Keratinocyte (primary cell): ENCODE measurements at regions not wholly inside any gene's neighbourhood (a gene's known extent, or its start where the extent isn't known, plus 50 kb on each side); places are given as distances from the start of the nearest gene placed in this dataset.

Experiments used
- DNase-seq: peaks from one replicate; pipeline ENCODE4 v3.0.0-alpha.2; 2011; ENCODE audit warnings: low read depth, missing footprints, low spot score
- FAIRE-seq: peaks from 2 replicates; lab custom pipeline; 2011; peaks lifted over from hg19 to GRCh38; lab: Jason Lieb, UNC
- H2AFZ ChIP-seq: 2 replicates; pipeline ENCODE4 v1.6.0; 2012; ENCODE audit warnings: low read length, control low read depth, inconsistent platforms; ENCODE audit not compliant: control insufficient read depth
- H3K27ac ChIP-seq: 2 replicates; pipeline ENCODE4 v1.5.1; 2011; ENCODE audit warnings: low read length; ENCODE audit not compliant: control insufficient read depth, insufficient read depth
- H3K27me3 ChIP-seq: 3 replicates; pipeline ENCODE4 v1.6.0; 2011; ENCODE audit warnings: low read length; ENCODE audit not compliant: control insufficient read depth, insufficient read depth; ENCODE audit errors: extremely low read depth
- H3K36me3 ChIP-seq, 2 experiments: 2 replicates in 1 of 2; 3 replicates in 1 of 2; pipeline ENCODE4 v1.5.1; 2011; ENCODE audit warnings: low read length in 2 of 2, mild to moderate bottlenecking in 1 of 2; ENCODE audit not compliant: control insufficient read depth in 2 of 2, insufficient read depth in 2 of 2; ENCODE audit errors: extremely low read depth in 1 of 2
- H3K4me1 ChIP-seq: 3 replicates; pipeline ENCODE4 v1.5.1; 2011; ENCODE audit warnings: low read length; ENCODE audit not compliant: control insufficient read depth, insufficient read depth; ENCODE audit errors: extremely low read depth
- H3K4me2 ChIP-seq: 3 replicates; pipeline ENCODE4 v1.6.0; 2011; ENCODE audit warnings: low read depth, low read length; ENCODE audit not compliant: control insufficient read depth, insufficient read depth; ENCODE audit errors: extremely low read depth
- H3K4me3 ChIP-seq, 3 experiments: fragments of 200-600 bp in 1 of 3; sonication (generic) in 1 of 3; 2 replicates in 2 of 3; 3 replicates in 1 of 3; pipeline ENCODE4 v1.5.1; 2011 to 2016; ENCODE audit warnings: low read length in 3 of 3, mild to moderate bottlenecking in 3 of 3, control low read depth in 2 of 3, inconsistent platforms in 1 of 3, low read depth in 1 of 3, mixed read lengths in 1 of 3, mixed run types in 1 of 3, moderate library complexity in 1 of 3; ENCODE audit not compliant: control insufficient read depth in 2 of 3, insufficient read depth in 2 of 3; ENCODE audit errors: extremely low read depth in 1 of 3
- H3K79me2 ChIP-seq: 2 replicates; pipeline ENCODE4 v1.6.0; 2012; ENCODE audit warnings: low read length; ENCODE audit not compliant: control insufficient read depth, insufficient read depth
- H3K9ac ChIP-seq: 3 replicates; pipeline ENCODE4 v1.6.0; 2011; ENCODE audit warnings: low read length; ENCODE audit not compliant: control insufficient read depth, insufficient read depth; ENCODE audit errors: extremely low read depth
- H3K9me1 ChIP-seq: 3 replicates; pipeline ENCODE4 v1.6.0; 2011; ENCODE audit warnings: low read length; ENCODE audit not compliant: control insufficient read depth, insufficient read depth; ENCODE audit errors: extremely low read depth
- H3K9me3 ChIP-seq: 2 replicates; pipeline ENCODE4 v1.5.1; 2012; ENCODE audit warnings: low read depth, low read length; ENCODE audit not compliant: control insufficient read depth
- H4K20me1 ChIP-seq: 3 replicates; pipeline ENCODE4 v1.6.0; 2011; ENCODE audit warnings: low read length; ENCODE audit not compliant: control insufficient read depth, insufficient read depth; ENCODE audit errors: extremely low read depth
- EZH2 ChIP-seq: IDR thresholded peaks from one replicate; pipeline ENCODE4 v1.6.1; 2012; ENCODE audit warnings: inconsistent platforms, mild to moderate bottlenecking, low read length, moderate library complexity
- dilution Hi-C: fragments of 300-500 bp; cut with MboI; formaldehyde crosslinking; loops from one replicate; pipeline ENCODE4 v1.7.0; 2020; ENCODE audit warnings: low sequenced_read_pairs; ENCODE audit not compliant: extremely low pct_ligation_motif_present
- TF ChIP-seq, protein P1 (sequence below), 3 experiments: IDR thresholded peaks in 1 of 3; conservative IDR thresholded peaks in 1 of 3; optimal IDR thresholded peaks in 1 of 3; 2 replicates in 2 of 3; 3 replicates in 1 of 3; pipeline versions ENCODE3 to v1.5.1; 2011; ENCODE audit warnings: low read length in 3 of 3, mild to moderate bottlenecking in 3 of 3, moderate library complexity in 2 of 3, control low read depth in 1 of 3, inconsistent platforms in 1 of 3; ENCODE audit not compliant: insufficient read depth in 2 of 3; ENCODE audit errors: extremely low read depth in 1 of 3

DNA sequence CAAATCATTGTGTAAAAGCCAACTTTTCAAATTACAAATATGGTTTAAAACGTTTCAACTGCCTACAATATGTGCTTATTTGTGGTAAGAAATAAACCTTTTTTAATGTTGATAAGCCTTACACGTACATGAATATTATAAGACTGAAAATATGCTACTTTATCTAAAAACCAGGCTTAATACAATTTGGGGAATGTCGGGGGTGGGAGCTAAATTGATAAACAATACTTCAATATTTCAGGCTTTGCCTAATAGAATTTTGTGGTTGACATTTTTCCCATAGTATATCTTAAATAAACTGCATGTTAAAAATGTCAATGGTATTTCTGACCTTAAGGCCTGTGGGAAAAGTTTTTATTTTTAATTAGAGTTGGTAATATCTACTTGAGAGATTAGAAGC lies 69.8 kb upstream of the SLIT2 start:
- Histone ChIP-seq H3K9me1 (no peaks in the 10 kb centered on the region), H3K9ac (no peak overlapping the region), H2AFZ (no peak overlapping the region), H3K79me2 (no peaks in the 10 kb centered on the region), H3K27ac (no peak overlapping the region), H3K27me3 (no peaks in the 10 kb centered on the region), H4K20me1 (no peaks in the 10 kb centered on the region), H3K4me2 (no peak overlapping the region), H3K4me1 (no peaks in the 10 kb centered on the region), H3K36me3 (no peaks in the 10 kb centered on the region), H3K9me3 (no peaks in the 10 kb centered on the region), H3K4me3 (no peak overlapping the region)
- no peak for FAIRE-seq
- dilution Hi-C loops: no loop called here
- DNase-seq: no peak
- TF ChIP-seq EZH2: no peak
- TF ChIP-seq, protein P1, sequence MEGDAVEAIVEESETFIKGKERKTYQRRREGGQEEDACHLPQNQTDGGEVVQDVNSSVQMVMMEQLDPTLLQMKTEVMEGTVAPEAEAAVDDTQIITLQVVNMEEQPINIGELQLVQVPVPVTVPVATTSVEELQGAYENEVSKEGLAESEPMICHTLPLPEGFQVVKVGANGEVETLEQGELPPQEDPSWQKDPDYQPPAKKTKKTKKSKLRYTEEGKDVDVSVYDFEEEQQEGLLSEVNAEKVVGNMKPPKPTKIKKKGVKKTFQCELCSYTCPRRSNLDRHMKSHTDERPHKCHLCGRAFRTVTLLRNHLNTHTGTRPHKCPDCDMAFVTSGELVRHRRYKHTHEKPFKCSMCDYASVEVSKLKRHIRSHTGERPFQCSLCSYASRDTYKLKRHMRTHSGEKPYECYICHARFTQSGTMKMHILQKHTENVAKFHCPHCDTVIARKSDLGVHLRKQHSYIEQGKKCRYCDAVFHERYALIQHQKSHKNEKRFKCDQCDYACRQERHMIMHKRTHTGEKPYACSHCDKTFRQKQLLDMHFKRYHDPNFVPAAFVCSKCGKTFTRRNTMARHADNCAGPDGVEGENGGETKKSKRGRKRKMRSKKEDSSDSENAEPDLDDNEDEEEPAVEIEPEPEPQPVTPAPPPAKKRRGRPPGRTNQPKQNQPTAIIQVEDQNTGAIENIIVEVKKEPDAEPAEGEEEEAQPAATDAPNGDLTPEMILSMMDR (optimal IDR thresholded peaks at IDR 0.05 in 1 of 3, IDR thresholded peaks at IDR 0.05 in 1 of 3, conservative IDR thresholded peaks at IDR 0.05 in 1 of 3; ENCODE audit: extremely low read depth in 1 of 3, insufficient read depth in 2 of 3, low read length in 3 of 3): no peak

DNA sequence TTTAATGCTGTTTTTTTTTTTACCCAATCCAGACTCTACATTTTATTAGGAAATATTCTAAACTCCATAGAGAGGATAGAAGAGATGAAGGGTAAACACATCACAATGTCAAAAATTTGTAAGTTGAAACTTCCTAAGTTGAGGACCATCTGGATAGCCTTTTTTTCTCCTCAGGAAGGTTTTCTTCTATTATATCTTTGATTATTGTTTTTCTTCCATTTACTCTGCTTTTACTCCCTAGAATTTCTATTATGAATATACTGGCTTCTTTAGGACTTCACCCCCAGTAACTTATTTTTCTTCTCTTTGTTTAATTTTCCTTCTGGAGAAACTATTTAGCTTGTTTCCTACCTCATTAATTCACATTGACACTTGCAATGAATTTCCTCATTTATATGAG lies 71.2 kb upstream of the SLIT2 start:
- no peaks in the 10 kb centered on the region for H3K9me1 ChIP-seq
- H3K4me2 ChIP-seq: no peak overlapping the region
- no peaks in the 10 kb centered on the region for H3K36me3 ChIP-seq
- dilution Hi-C loops: no loop called here
- H3K9ac ChIP-seq: no peak overlapping the region
- H3K9me3 ChIP-seq: no peaks in the 10 kb centered on the region
- H3K4me1 ChIP-seq: no peaks in the 10 kb centered on the region
- no peaks in the 10 kb centered on the region for H3K79me2 ChIP-seq
- H3K4me3 ChIP-seq: no peak overlapping the region
- TF ChIP-seq, protein P1 (optimal IDR thresholded peaks at IDR 0.05 in 1 of 3, IDR thresholded peaks at IDR 0.05 in 1 of 3, conservative IDR thresholded peaks at IDR 0.05 in 1 of 3; ENCODE audit: extremely low read depth in 1 of 3, insufficient read depth in 2 of 3, low read length in 3 of 3): no peak
- H3K27me3 ChIP-seq: no peaks in the 10 kb centered on the region
- H2AFZ ChIP-seq: no peak overlapping the region
- no peak for DNase-seq
- H4K20me1 ChIP-seq: no peaks in the 10 kb centered on the region
- no peak overlapping the region for H3K27ac ChIP-seq
- FAIRE-seq: no peak
